Thoracic aorta (tissue), 2 donors: ENCODE measurements at regions not wholly inside any gene's neighbourhood (a gene's known extent, or its start where the extent isn't known, plus 50 kb on each side); places are given as distances from the start of the nearest gene placed in this dataset.

Experiments used
- ATAC-seq: fragments of 150-250 bp; one replicate; pipeline ENCODE4 v1.8.0; 2017; ENCODE audit warnings: low read depth; ENCODE audit not compliant: insufficient number of reproducible peaks, low FRiP score
- DNase-seq: peaks from one replicate; pipeline ENCODE4 v3.0.0-alpha.2; 2020; ENCODE audit warnings: low spot score
- H3K27ac ChIP-seq, 2 donors: fragments of 200-600 bp; sonication (generic); 1 replicate in 1 of 2; 2 replicates in 1 of 2; pipeline ENCODE4 v1.5.1; 2016; ENCODE audit warnings: mild to moderate bottlenecking in 2 of 2, moderate library complexity in 2 of 2
- H3K27me3 ChIP-seq: fragments of 200-600 bp; sonication (generic); replicated peaks from 2 replicates; pipeline ENCODE4 v1.6.0; 2016; ENCODE audit warnings: mild to moderate bottlenecking; ENCODE audit not compliant: insufficient read depth
- H3K36me3 ChIP-seq: fragments of 200-600 bp; sonication (generic); one replicate; pipeline ENCODE4 v1.5.1; 2016
- H3K4me1 ChIP-seq, 2 donors: fragments of 200-600 bp; sonication (generic); 1 replicate in 1 of 2; 2 replicates in 1 of 2; pipeline versions ENCODE4 v1.5.1 to v1.6.0; 2016; ENCODE audit warnings: low read depth in 2 of 2, mild to moderate bottlenecking in 1 of 2; ENCODE audit not compliant: control insufficient read depth in 1 of 2
- H3K4me3 ChIP-seq: fragments of 200-600 bp; sonication (generic); 2 replicates; pipeline ENCODE4 v1.5.1; 2016; ENCODE audit warnings: mild to moderate bottlenecking
- H3K9me3 ChIP-seq: fragments of 200-600 bp; sonication (generic); 2 replicates; pipeline ENCODE4 v1.5.1; 2016
- CTCF ChIP-seq: fragments of 200-600 bp; sonication (generic); IDR thresholded peaks from one replicate; pipeline ENCODE4 v1.5.1; 2019; ENCODE audit warnings: antibody characterized with exemption

GRCh38 chr2:134070281-134070741 lies 183.6 kb upstream of the MGAT5 start:
- no peak for TF ChIP-seq CTCF

GRCh38 chr2:134072341-134072740 lies 181.5 kb upstream of the MGAT5 start:
- Histone ChIP-seq H3K4me1 (peaks cover 3 to 18% of the 10 kb centered on the region in 2 donors), H3K9me3 (no peaks in the 10 kb centered on the region), H3K27ac (no peak overlapping the region), H3K27me3 (no peaks in the 10 kb centered on the region), H3K4me3 (no peak overlapping the region), H3K36me3 (no peaks in the 10 kb centered on the region)
- ATAC-seq (no peak), DNase-seq (no peak)
- no peak for TF ChIP-seq CTCF

More at GRCh38 chr2:134070281-134070741, 183.6 kb upstream of the MGAT5 start:
- Histone ChIP-seq H3K36me3 (no peaks in the 10 kb centered on the region), H3K9me3 (no peaks in the 10 kb centered on the region), H3K4me3 (no peak overlapping the region), H3K27ac (no peak overlapping the region), H3K4me1 (peaks cover 3 to 18% of the 10 kb centered on the region in 2 donors), H3K27me3 (no peaks in the 10 kb centered on the region)
- no peak for DNase-seq
- no peak for ATAC-seq

- H3K27ac ChIP-seq, result no peak overlapping the region
Measured at GRCh38 chr2:134073023-134073422, 180.8 kb upstream of the MGAT5 start.

GRCh38 chr2:134074619-134075018 lies 179.3 kb upstream of the MGAT5 start:
- ATAC-seq (no peak), DNase-seq (no peak)
- Histone ChIP-seq H3K36me3 (no peaks in the 10 kb centered on the region), H3K27ac (no peak overlapping the region), H3K27me3 (no peaks in the 10 kb centered on the region), H3K4me1 (peaks cover 3 to 18% of the 10 kb centered on the region in 2 donors), H3K4me3 (no peak overlapping the region), H3K9me3 (no peaks in the 10 kb centered on the region)
- no peak for TF ChIP-seq CTCF

More at GRCh38 chr2:134073023-134073422, 180.8 kb upstream of the MGAT5 start:
- no peak for TF ChIP-seq CTCF
- DNase-seq (no peak), ATAC-seq (no peak)
- Histone ChIP-seq H3K27me3 (no peaks in the 10 kb centered on the region), H3K4me3 (no peak overlapping the region), H3K4me1 (peaks cover 3 to 18% of the 10 kb centered on the region in 2 donors), H3K9me3 (no peaks in the 10 kb centered on the region), H3K36me3 (no peaks in the 10 kb centered on the region)

GRCh38 chr2:134075204-134075603 lies 178.7 kb upstream of the MGAT5 start:
- H3K27ac ChIP-seq, result no peak overlapping the region
- ATAC-seq, result no peak

More at GRCh38 chr2:134075204-134075603, 178.7 kb upstream of the MGAT5 start:
- Histone ChIP-seq H3K27me3 (no peaks in the 10 kb centered on the region), H3K36me3 (no peaks in the 10 kb centered on the region), H3K9me3 (no peaks in the 10 kb centered on the region), H3K4me3 (no peak overlapping the region), H3K4me1 (peaks cover 3 to 18% of the 10 kb centered on the region in 2 donors)
- TF ChIP-seq CTCF, result no peak
- DNase-seq, result no peak
